ENCODE measurements at regions not wholly inside any gene's neighbourhood (a gene's known extent, or its start where the extent isn't known, plus 50 kb on each side); places are given as distances from the start of the nearest gene placed in this dataset.

DNA sequence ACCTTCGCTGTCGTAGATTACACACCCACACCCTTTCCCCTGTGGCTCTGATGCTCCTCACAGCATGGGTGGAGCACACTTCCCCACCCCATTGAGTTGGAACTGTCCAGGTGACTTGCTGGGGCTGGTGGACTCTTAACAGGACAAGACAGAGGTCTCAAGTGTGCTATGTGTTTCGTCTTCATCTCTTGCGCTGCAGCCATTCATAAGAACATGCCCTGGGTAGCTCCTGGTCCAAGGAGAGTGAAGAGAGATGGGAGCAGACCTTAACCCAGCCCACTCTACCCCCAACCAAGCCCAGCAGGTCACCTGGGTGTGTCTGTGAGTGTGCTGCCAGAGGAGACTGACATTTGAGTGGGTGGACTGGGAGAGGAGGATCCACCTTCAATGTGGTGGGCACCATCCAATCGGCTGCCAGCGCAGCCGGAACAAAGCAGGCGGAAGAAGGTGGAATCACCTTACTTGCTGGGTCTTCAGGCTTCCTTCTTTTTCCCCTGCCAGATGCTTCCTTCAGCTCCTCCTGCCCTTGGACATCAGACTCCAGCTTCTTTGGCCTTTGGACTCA is 112.4 kb downstream of the HTR5A start:
- no peak for DNase-seq

DNA sequence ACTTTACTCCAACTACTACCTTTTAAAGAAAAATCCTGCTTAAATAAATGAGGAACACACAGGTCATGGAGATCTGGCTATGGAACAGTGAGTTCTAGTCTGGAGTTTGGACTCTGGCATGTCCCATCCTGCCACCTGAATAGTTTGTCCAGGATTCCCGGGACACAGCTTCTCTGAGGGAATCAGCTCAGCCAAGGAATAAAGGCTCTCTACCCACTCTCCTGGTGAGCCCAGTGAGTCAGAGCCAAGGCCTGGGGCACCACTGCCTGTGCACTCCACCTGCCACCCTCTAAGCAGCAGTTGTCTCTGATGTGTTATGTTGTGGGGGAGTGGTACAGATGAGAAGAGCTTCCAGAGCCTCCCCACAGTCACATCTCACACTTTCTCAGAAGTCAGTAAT is 113.5 kb downstream of the HTR5A start:
- no peak for DNase-seq

DNA sequence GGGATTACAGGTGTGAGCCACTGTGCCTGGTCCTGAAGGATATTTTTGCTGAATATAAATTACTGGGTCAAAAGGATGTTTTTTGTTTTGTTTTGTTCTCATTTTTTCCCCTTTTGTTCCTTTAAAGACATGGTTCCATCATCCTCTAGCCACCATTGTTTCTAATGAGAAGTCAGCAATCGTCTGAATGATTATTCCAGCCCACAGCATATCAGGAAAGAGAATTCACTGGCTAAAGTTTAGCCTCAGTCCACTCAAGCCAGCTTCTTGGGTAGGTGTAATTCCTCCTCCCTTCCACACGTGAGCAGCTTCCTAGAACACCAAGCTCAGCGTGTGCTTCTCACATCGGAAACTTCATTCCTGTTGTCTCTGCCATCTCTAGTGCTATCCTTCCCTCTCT is 112.8 kb upstream of the INSIG1 start:
- no peak for DNase-seq

DNA sequence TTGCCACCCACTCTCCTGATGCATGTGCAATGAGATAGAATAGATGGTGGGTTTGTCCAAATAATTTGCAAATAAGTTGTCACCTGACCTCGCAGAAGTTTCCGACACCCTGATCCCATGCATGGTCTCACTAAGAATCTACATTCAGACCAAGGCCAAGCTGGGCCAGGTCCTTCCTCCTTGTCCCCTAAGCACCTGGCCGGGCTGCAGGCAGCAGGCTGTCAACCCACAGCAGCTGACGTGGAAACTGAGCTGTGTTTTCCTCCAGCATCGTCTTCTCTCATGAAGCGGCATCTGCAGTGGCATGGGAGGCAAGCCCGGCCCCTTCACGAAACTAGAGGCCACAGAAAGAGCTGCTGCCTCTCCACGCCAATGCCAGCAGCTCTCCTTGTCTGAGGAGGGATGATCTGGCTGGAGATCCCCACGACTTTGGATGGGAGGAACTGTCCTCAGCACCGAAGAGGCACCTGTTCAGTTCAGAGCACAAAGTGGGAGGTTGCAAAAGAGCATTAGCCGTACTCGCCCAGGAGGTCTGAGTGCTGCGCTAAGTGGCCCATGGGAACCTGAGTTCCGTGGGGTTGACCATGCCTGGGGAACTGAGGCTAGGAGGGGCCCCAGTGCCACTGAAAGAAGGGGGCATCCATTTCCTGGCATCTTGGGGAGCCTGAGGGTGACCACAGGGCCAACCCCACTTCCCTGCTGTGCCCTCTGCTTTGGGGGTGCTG is 110.5 kb upstream of the INSIG1 start:
- DNase-seq, result no peak

DNA sequence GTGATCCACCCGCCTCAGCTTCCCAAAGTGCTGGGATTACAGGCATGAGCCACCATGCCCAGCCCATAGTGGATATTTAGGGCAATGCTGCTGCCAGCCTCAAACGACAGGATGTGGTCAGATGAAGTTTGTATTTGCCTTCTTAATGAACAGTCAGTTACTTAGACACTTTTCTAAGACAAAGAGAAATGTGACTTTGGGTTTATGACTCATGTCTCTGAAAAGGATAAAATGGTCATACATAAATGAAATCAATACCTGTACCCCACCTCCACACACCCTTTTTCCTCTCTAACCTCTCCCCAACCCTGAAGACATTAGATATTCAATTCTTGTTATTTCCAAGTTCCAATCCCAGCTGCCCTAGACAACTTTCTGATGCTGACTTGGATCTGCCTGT is 109.3 kb upstream of the INSIG1 start:
- no peak for DNase-seq

DNA sequence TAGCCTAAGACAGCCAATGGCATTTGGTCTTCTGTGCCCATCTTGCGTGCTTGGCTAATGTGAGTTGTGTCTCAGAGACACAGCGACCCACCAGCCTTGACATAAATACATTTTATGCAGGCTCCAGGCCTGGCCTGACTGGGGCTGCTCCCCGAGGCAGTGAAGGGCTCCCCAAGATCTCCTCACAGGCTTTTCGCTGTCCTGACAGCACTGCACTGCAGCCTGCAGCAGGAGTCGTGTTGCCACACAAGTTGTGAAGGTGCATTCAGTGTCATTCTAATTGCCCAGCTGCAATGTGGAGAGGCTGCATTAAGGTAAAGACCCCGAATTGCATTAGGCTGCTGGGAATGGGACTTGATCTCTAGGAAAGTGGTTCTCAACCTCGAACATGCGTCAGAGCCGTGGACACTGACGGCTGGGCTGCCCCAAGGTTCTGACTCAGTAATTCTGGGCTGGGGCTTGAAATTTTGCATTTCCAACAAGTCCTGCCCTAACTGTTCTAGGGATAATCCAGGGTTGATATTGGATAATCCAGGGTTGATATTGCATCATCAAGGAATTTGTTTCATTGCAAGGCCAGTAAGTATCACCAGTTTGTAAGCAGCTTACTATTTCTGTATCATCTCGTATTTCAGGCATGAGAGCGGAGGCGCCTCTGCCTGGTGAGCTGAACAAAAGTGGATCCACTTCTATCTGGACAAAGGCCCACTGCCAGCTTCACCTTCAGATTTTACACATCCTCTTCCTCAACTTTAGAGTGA is 108.7 kb upstream of the INSIG1 start:
- DNase-seq, result no peak

DNA sequence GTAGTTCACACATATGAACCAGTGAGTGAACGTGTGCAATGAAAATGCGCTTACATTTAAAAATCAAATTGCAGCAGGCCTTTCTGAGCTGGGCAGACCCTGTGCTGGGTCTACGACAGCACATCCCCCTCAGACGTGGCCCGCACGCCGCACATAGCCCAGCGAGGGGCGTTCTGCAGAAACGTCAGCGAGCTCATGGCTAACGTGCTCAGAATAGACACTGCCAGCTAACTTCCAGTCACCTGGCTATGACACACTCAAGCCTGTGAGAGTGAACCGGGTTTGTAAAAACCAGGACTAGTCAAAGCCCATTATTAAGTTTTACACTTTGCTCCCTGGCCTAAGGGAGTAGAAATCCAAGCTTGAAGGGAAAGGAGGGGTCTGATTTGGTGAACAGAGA is 108.1 kb upstream of the INSIG1 start:
- DNase-seq, result no peak

DNA sequence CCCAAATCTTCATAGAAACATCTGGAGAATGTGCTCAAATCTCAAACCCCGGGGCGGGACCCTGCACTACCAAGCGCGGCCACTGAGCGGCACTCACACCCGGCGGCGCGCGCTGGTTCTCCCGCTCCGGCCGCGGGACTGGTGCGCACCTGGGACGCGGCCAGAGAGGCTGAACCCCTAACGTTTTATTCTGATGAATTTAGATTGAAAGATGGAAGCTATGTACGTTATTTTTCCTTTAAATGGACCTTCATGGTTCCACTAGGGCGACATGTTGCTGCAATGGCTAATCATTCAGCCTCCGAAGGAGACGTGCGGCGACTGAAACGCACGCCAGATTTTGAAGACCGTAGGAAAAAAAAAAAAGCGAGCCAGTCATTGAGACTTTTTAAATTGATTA is 107.0 kb upstream of the INSIG1 start:
- peak in 1 of 2 donors; percentile 13 for DNase-seq

DNA sequence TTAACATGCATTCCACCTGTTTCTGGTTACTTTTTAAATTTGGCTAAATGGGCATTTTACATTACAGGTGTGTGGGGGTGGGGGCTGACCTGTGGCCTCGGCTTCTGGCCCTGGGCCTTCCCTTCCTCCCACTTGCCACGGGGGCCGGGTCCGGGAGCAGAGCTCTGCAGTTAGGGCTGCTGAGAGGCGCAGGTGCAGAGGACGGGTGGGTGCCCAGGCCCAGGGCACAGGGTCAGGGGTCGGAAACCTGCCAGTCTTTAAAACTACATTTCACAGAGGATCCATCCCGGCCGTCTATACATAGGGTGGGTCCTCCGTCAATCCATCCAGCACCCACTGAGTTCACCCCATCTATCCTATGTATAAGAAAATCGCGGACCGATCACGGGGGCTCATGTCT is 106.5 kb upstream of the INSIG1 start:
- no peak for DNase-seq

DNA sequence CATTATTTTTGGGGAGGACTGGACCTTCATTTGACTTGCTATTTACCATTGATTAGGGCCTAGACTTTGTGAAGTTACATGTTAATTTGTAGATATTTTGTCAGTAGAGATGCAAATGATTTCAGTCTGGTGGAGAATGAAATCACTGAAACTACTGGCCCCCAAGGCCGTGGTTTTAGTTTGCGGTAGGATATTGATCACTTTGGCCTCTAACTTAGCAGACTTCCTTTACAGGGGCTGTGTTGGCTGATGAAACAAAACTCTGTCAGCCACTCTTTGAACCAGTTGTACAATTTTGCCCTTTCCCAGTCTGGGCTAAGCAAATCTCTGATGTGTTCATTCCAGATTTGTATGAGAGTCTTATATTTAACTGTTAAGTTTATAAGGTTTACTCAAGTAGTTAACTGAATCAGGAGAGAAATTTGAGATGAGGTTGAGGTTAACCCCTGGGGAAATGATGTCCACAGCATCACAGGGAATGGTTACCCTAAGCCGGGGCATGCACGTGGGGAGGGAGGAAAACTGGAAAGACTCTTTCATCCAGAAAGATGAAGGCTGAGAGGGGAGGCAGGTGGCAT is 105.7 kb upstream of the INSIG1 start:
- DNase-seq, result no peak

DNA sequence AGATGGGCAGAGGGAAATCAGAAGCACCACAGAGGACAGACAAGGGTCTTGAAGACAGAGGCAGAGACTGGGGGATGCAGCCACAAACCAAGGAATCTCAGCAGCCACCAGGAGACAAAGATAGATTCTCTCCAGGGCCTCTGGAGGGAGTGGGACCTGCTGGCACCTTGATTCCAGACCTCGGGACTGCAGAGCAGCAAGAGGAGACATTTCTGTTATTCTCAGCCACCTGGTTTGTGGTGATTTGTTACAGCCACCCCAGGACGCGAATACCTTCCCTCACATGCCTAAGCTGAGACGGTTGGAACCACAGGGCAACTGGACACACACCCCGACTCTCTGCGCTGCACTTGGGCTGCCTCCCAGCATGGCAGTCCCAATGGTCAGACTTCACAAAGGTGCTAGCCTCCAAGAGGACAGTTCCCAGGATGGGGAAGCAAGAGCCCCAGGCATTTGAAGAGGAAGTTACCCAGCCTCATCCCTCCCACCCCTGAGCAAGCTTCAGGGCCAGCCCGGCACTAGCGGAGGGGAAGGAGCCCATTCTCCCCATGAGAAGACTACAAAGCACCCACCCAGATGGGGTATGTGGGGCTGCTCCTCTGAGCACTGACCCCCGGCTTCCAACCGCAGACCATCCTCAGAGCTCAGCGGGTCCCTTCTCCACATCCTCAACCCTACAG is 104.6 kb upstream of the INSIG1 start:
- no peak for DNase-seq

DNA sequence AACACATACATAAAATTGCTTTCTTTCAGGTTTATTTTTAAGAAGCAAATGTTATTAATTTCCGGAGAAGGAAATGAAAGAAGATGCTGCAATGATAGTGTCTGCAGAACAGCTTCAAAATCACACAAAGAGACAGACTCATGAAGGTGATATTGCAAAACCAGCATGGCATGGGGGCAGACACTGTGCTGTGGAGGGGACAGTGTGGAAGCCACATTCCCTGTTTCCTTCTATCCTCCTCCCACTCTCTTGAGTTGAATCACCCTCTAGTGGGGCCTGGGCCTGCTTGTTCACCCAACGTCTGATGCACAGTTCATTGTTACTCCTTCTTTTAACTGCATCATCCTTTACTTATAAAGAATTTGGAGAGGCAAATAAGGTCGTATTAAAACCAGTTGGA is 104.0 kb upstream of the INSIG1 start:
- DNase-seq, result no peak

DNA sequence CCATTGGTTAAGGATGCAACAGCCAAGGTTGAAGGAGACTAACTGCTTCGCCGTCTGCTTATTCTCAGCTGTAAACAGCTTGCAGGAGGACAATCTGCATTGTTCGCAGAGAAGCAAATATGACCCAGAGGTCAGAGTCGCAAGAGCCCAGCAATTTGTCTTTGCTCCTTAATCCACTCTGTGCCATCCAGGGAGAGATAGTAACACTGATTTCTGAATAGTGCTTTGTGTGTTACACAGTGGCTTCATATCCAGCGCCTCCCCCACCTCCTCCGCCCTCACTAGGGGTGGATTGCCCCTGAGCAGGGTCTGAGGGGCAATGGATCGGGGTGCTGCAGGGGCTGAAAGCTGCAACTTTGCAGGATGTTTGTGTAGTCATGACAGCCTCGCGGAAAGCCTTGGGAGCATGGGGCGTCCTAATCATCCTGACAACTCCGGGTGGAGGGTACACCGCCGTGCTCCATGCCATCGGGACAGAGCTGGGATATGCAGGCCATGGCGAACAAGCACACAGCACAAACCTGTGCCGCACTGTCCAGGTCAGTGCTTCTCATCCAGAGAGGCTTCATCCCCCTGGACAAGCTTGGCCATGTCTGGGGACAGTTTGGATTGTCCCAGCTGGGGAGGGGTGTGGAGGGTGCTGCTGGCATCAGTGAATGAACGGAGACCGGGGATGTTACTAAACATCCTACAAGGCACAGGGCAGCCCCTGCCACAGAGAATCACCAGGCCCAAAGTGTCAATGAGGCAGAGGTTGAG is 103.1 kb upstream of the INSIG1 start:
- DNase-seq, result no peak

DNA sequence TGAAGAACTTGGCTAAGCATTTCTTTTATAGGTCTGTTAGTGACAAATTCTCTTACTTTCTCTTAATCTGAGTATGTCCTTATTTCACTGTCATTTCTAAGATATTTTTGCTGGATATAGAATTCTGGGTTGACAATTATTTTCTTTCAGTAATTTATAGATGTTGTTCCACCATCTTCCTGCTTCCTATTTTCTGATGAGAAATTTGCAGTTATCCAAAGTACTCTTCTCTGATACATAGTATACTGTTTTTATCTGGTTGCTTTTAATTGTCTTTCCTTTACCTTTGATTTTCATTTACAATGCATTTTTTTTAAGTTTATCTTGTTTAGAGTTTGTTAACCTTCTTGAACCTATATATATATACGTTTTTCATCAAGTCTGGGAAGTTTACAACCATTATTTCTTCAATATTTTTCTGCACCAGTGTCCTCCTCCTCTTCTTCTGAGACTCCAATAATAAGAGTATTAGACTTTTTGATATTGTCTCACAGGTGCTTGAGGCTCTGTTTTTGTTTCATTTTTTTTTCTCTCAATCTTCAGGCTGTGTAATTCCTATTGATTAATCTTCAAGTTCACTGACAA is 101.6 kb upstream of the INSIG1 start:
- DNase-seq, result no peak

DNA sequence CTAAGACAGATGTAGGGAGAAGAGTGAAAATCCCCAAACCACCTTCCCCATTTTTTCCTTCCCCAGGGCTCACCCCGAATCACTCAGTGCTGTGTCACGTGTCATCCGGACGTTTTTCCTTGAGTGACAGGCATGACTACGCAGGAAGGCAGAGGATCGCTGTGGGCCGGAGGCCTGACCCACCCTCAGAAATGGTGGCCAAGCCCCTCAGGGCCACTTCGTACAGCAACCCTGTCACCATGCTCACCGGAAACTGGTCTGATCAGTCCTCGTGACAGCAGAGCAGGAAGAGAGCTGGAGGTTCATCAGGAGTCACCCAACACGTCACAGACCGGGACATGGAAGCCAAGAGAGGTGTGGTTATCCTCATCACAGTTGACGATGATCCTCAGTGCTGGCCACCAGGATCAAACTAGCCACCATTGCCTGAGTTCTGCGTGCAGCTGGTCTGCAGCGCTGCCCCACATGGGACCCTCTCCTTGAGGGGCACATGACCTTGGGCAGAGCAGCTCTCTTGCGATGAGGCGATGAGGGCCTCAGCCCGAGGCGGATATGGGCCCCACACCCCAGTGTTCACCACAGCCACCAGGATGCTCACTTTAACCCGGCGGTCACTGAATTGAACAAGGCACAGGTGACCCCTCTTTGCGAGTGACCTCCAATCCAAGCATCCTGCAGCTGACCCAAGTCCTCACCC is 99.3 kb upstream of the INSIG1 start:
- DNase-seq, result no peak

DNA sequence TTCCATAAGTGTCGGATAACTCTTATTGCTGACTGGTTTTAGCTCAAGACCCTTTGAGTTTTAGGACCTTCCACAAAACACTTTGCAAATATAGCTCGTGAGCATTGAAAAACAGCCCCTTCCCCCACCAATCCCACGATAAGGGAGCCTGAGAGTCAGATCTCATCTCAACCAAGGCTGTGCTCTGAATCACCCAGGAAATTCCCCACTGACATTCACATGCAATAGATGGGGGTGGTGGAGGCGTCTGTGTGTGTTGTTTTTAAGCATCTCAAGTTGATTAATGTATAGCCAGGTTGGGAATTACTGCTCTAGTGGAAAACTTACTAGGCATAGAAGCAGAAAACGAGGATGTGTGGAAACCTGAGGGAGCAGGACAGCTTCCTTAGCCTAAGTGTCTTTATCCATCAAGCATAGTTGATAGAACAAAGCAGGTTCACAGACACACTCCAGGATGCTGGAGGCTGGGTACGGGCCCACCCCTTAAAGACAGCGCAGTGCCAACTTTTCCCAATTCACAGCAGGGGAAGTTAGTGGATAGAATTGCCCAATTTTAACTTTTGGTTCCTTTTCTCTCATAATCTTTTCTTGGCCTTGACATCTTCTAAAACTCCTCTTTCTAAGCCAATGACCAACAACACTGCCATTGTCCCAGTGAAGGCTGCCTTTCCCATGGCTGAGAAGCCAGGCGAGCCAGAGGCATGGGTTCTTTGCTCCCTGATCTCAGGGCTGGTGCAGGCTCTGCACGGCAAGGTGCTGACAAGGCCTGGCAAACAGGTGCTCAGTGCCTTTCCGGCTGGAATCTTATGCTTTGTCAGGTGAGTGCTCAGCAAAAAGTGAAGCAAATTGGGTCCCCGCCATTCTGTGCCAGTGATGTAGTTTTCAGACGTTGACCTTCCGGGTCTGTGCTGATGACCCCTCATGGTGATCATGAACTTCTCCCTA is 98.5 kb upstream of the INSIG1 start:
- no peak for DNase-seq

DNA sequence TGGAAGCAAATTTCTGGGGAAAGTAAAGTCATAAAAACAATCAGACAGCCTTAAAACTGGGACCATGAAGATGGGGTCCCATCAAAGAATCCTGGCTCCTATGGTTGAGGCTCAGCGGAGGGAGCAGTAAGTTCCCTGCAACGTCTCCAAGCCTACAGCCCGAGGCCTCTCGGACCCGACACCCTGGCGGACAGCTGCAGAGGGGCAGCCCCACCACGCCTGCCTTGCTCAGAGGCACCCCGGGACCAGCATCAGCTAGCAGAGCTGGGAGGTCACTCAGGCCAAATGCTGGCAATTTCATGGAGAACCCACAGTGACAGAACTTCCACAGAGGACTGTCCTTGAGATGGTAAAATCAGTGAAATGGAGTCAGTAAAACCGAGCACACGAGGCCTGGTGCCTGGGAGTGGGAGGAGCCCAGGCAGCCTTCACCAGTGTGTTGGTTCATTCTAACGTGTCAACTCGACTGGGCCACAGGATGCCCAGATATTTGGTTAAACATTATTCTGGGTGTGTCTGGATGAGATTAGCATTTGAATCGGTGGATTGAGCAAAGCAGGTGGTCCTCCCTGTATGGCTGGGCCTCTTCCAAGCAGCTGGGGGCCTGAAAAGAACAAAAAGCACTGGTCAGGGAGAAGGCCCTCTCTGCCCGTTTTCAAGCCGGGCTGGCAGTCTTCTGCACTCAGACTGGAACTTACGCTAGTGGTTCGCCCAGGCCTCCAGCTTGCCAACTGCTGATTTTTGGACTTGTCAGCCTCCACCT is 96.2 kb upstream of the INSIG1 start:
- no peak for DNase-seq

DNA sequence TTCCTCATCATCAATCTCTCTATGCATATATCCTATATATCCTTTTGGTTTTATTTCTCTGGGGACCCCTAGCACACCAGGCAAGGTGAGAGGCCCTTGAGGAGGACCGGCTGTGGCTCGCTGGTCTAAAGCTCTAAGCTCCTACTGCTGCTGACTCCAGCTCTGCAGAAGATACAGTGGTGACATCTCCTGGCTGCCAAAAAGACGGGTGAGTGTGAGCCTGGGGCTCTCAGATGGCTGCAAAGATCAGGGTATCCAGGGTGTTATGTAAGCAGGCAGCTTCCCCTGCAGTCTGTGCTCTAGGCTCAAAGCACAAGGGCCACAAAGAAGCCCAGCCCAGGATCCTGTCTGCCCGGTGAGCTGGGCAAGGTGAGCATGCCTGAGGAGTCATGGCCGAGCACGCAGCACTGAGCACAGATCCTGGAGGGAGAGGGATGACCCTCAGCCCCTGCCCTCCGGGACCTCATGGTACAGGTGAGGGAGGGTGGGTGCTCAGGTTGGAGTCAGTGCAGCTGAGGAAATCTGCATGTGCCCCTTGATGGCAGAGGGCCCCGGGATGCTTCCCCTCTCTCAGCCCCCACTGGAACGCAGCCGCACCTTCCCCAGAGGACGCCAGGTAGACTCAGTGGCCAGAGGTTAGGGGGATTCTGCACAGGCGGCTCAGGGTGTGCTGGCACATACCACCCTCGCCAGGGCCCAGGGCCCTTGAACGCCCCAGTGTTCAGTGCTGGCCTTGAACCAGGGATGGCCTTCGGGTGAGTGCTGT is 95.4 kb upstream of the INSIG1 start:
- no peak for DNase-seq
